H9 (cell line): ENCODE measurements at regions not wholly inside any gene's neighbourhood (a gene's known extent, or its start where the extent isn't known, plus 50 kb on each side); places are given as distances from the start of the nearest gene placed in this dataset.
A peak's percentile ranks its signal among the peaks of the same experiment; 100 is the strongest.

Source experiments
- DNase-seq: peaks from one replicate; pipeline ENCODE4 v3.0.0-alpha.2; 2017
- H2AFZ ChIP-seq: one replicate; pipeline ENCODE4 v1.6.1; 2013; ENCODE audit warnings: mild to moderate bottlenecking, low read length, control low read depth, moderate library complexity
- H2AK5ac ChIP-seq: 2 replicates; pipeline ENCODE4 v1.6.1; 2013; ENCODE audit warnings: low read length, control low read depth, mixed read lengths; ENCODE audit not compliant: insufficient read length
- H2BK120ac ChIP-seq: one replicate; pipeline ENCODE4 v1.6.1; 2013; ENCODE audit warnings: low read depth, mild to moderate bottlenecking, low read length, control low read depth, inconsistent platforms; ENCODE audit not compliant: poor library complexity, severe bottlenecking
- H2BK12ac ChIP-seq: 2 replicates; pipeline ENCODE4 v1.6.1; 2013; ENCODE audit warnings: low read length, control low read depth, mixed read lengths, low read depth; ENCODE audit not compliant: insufficient read length
- H2BK15ac ChIP-seq: 2 replicates; pipeline ENCODE4 v1.6.1; 2013; ENCODE audit warnings: low read depth, low read length, control low read depth
- H2BK20ac ChIP-seq: one replicate; pipeline ENCODE4 v1.6.1; 2013; ENCODE audit warnings: low read depth, mild to moderate bottlenecking, low read length, control low read depth, inconsistent platforms; ENCODE audit not compliant: poor library complexity, severe bottlenecking
- H2BK5ac ChIP-seq: 2 replicates; pipeline ENCODE4 v1.6.1; 2013; ENCODE audit warnings: low read length, control low read depth, mixed read lengths; ENCODE audit not compliant: insufficient read length
- H3K14ac ChIP-seq: 2 replicates; pipeline ENCODE4 v1.6.1; 2013; ENCODE audit warnings: low read length, control low read depth; ENCODE audit not compliant: insufficient read depth
- H3K18ac ChIP-seq: 2 replicates; pipeline ENCODE4 v1.6.1; 2013; ENCODE audit warnings: low read depth, mild to moderate bottlenecking, mixed read lengths, low read length, control low read depth; ENCODE audit not compliant: insufficient read length
- H3K23ac ChIP-seq: 2 replicates; pipeline ENCODE4 v1.6.1; 2013; ENCODE audit warnings: low read length, control low read depth, mixed read lengths, low read depth; ENCODE audit not compliant: insufficient read length
- H3K23me2 ChIP-seq: 2 replicates; pipeline ENCODE4 v1.6.1; 2013; ENCODE audit warnings: low read depth, mild to moderate bottlenecking, mixed read lengths, low read length, control low read depth; ENCODE audit not compliant: insufficient read length, poor library complexity, severe bottlenecking
- H3K27ac ChIP-seq: 2 replicates; pipeline ENCODE4 v1.5.1; 2013; ENCODE audit warnings: low read length, control low read depth, mixed read lengths, low read depth; ENCODE audit not compliant: insufficient read length
- H3K27me3 ChIP-seq: 2 replicates; pipeline ENCODE4 v1.6.1; 2013; ENCODE audit warnings: low read length, control low read depth, inconsistent platforms; ENCODE audit not compliant: insufficient read depth
- H3K4ac ChIP-seq: 2 replicates; pipeline ENCODE4 v1.6.1; 2013; ENCODE audit warnings: low read depth, mild to moderate bottlenecking, control low read depth, inconsistent platforms, low read length, moderate library complexity
- H3K4me1 ChIP-seq: 2 replicates; pipeline ENCODE4 v1.6.1; 2013; ENCODE audit warnings: low read length, control low read depth, inconsistent platforms; ENCODE audit not compliant: insufficient read depth
- H3K4me2 ChIP-seq: 2 replicates; pipeline ENCODE4 v1.6.1; 2013; ENCODE audit warnings: low read length, control low read depth, mixed read lengths; ENCODE audit not compliant: insufficient read length, insufficient read depth
- H3K56ac ChIP-seq: 2 replicates; pipeline ENCODE4 v1.6.1; 2013; ENCODE audit warnings: low read depth, mild to moderate bottlenecking, mixed read lengths, low read length, control low read depth; ENCODE audit not compliant: insufficient read length
- H3K79me1 ChIP-seq: 2 replicates; pipeline ENCODE4 v1.6.1; 2013; ENCODE audit warnings: low read depth, mild to moderate bottlenecking, moderate library complexity, low read length, control low read depth, inconsistent platforms; ENCODE audit not compliant: insufficient read depth, poor library complexity, severe bottlenecking
- H3K79me2 ChIP-seq: 2 replicates; pipeline ENCODE4 v1.6.1; 2013; ENCODE audit warnings: low read length, control low read depth, inconsistent platforms; ENCODE audit not compliant: insufficient read depth
- H3K9ac ChIP-seq: 2 replicates; pipeline ENCODE4 v1.6.1; 2013; ENCODE audit warnings: low read length, control low read depth, mixed read lengths; ENCODE audit not compliant: insufficient read length; ENCODE audit errors: extremely low read depth
- H3K9me3 ChIP-seq: one replicate; pipeline ENCODE4 v1.6.1; 2013; ENCODE audit warnings: low read depth, low read length, inconsistent platforms; ENCODE audit not compliant: control insufficient read depth
- H3T11ph ChIP-seq: one replicate; pipeline ENCODE4 v1.6.1; 2013; ENCODE audit warnings: mild to moderate bottlenecking, low read length, control low read depth, inconsistent platforms
- H4K20me1 ChIP-seq: one replicate; pipeline ENCODE4 v1.6.1; 2013; ENCODE audit not compliant: control insufficient read depth, insufficient read length, insufficient read depth
- H4K5ac ChIP-seq: 2 replicates; pipeline ENCODE4 v1.6.1; 2013; ENCODE audit warnings: low read depth, mild to moderate bottlenecking, mixed read lengths, low read length, control low read depth; ENCODE audit not compliant: insufficient read length
- H4K8ac ChIP-seq: replicated peaks from 2 replicates; pipeline ENCODE4 v1.6.1; 2013; ENCODE audit warnings: low read length, control low read depth, mixed read lengths, low read depth; ENCODE audit not compliant: insufficient read length
- H4K91ac ChIP-seq: 2 replicates; pipeline ENCODE4 v1.6.1; 2013; ENCODE audit warnings: low read depth, mild to moderate bottlenecking, moderate library complexity, mixed read lengths, low read length, control low read depth; ENCODE audit not compliant: insufficient read length
- H3K27ac Mint-ChIP-seq, 3 experiments: 2 replicates in 2 of 3; 3 replicates in 1 of 3; pipeline ENCODE4 v1.8.0; 2020 to 2021; ENCODE audit warnings: mixed read lengths in 3 of 3, mild to moderate bottlenecking in 1 of 3, moderate library complexity in 1 of 3
- H3K27me3 Mint-ChIP-seq: 2 replicates; pipeline ENCODE4 v1.8.0; 2021; ENCODE audit warnings: low read depth, mild to moderate bottlenecking, moderate library complexity, mixed read lengths
- H3K36me3 Mint-ChIP-seq, 3 experiments: 2 replicates in 2 of 3; 3 replicates in 1 of 3; pipeline ENCODE4 v1.8.0; 2020 to 2021; ENCODE audit warnings: low read depth in 3 of 3, mixed read lengths in 3 of 3; ENCODE audit not compliant: insufficient read depth in 1 of 3
- H3K4me1 Mint-ChIP-seq, 2 experiments: 2 replicates each; pipeline ENCODE4 v1.8.0; 2020; ENCODE audit warnings: mixed read lengths in 2 of 2
- H3K4me3 Mint-ChIP-seq, 2 experiments: 2 replicates in 1 of 2; 3 replicates in 1 of 2; pipeline ENCODE4 v1.8.0; 2020 to 2021; ENCODE audit warnings: mild to moderate bottlenecking in 2 of 2, mixed read lengths in 2 of 2, moderate library complexity in 1 of 2
- H3K9me3 Mint-ChIP-seq, 2 experiments: 2 replicates in 1 of 2; 3 replicates in 1 of 2; pipeline ENCODE4 v1.8.0; 2020; ENCODE audit warnings: mild to moderate bottlenecking in 2 of 2, mixed read lengths in 2 of 2, moderate library complexity in 1 of 2
- WGBS: extraction: QIAGEN DNeasy Blood & Tissue Kit; methylation state at CpG from one replicate; pipeline ENCODE4 v1.1.7; 2013; ENCODE audit warnings: missing lambda C conversion rate, low lambda C conversion rate, mixed read lengths; ENCODE audit not compliant: insufficient read length; ENCODE audit errors: extremely low coverage; 5-methylcytosine and 5-hydroxymethylcytosine counted together
- TF ChIP-seq, protein P1 (sequence below): fragments of 200-600 bp; sonication (generic); conservative IDR thresholded peaks from 3 replicates; pipeline ENCODE4 v1.8.0; 2021; ENCODE audit warnings: antibody characterized with exemption, mild to moderate bottlenecking

DNA sequence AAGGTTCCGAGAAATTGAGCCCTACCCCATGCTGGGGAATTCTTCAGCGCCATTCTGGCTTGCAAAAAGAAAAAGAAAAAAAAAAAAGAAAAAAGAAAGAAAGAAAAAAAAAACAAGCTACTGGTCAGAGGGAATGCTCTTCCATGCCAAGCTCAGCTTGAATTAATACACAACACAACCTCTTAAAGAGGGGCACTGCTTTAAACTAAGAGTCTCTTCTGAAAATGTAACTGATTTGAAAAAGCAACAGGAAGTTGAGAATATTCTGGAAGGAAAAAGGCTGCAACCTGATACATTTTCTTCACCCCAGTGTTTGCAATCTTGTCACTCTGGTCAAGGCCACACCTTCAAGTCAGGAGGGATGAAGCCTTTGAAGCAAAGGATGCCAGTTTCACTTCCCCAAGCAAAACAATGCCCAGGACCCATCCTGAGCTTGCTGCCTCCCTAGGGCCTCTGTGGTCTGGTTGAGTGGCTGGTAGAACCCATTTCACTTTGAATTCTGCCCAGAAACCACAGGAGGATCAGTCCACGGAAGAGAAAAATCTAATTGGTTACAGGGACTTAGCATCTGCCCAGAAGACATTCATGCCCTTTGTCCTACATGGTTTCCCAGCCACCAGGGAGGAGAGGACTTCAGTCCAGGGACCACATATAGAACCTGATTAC is 389.7 kb downstream of the SOX9 start:
- H4K5ac ChIP-seq: no peak overlapping the region
- H2BK120ac ChIP-seq: no peak overlapping the region
- H3K79me2 ChIP-seq: no peaks in the 10 kb centered on the region
- H3K27ac ChIP-seq: no peak overlapping the region
- H2BK20ac ChIP-seq: no peak overlapping the region
- H3K4me3 Mint-ChIP-seq: peak overlapping the region in 1 of 2 experiments; percentile 15; a peak in 1 of 5 replicates
- H3K14ac ChIP-seq: no peak overlapping the region
- no peak overlapping the region for H3K18ac ChIP-seq
- H3K56ac ChIP-seq: no peak overlapping the region
- H2BK15ac ChIP-seq: no peak overlapping the region
- no peak overlapping the region for H4K91ac ChIP-seq
- H3K4ac ChIP-seq: no peak overlapping the region
- H3K27ac Mint-ChIP-seq: no peak overlapping the region
- H3K27me3 ChIP-seq: no peaks in the 10 kb centered on the region
- H3K9me3 ChIP-seq: no peaks in the 10 kb centered on the region
- H3K79me1 ChIP-seq: no peaks in the 10 kb centered on the region
- no peaks in the 10 kb centered on the region for H4K20me1 ChIP-seq
- H3K36me3 Mint-ChIP-seq: peaks cover 0 to 4% (median 0%) of the 10 kb centered on the region in 3 experiments; a peak in 2 of 7 replicates
- no peak overlapping the region for H3K23ac ChIP-seq
- H3T11ph ChIP-seq: no peak overlapping the region
- no peak overlapping the region for H4K8ac ChIP-seq
- no peak overlapping the region for H3K9ac ChIP-seq
- no peak overlapping the region for H2BK5ac ChIP-seq
- no peak overlapping the region for H2BK12ac ChIP-seq
- H3K23me2 ChIP-seq: no peaks in the 10 kb centered on the region
- H3K4me2 ChIP-seq: no peak overlapping the region
- no peaks in the 10 kb centered on the region for H3K9me3 Mint-ChIP-seq
- H2AFZ ChIP-seq: no peak overlapping the region
- TF ChIP-seq, protein P1, sequence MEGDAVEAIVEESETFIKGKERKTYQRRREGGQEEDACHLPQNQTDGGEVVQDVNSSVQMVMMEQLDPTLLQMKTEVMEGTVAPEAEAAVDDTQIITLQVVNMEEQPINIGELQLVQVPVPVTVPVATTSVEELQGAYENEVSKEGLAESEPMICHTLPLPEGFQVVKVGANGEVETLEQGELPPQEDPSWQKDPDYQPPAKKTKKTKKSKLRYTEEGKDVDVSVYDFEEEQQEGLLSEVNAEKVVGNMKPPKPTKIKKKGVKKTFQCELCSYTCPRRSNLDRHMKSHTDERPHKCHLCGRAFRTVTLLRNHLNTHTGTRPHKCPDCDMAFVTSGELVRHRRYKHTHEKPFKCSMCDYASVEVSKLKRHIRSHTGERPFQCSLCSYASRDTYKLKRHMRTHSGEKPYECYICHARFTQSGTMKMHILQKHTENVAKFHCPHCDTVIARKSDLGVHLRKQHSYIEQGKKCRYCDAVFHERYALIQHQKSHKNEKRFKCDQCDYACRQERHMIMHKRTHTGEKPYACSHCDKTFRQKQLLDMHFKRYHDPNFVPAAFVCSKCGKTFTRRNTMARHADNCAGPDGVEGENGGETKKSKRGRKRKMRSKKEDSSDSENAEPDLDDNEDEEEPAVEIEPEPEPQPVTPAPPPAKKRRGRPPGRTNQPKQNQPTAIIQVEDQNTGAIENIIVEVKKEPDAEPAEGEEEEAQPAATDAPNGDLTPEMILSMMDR: no peak
- DNase-seq: no peak
- no peaks in the 10 kb centered on the region; the same call in 1 of the 2 replicates for H3K27me3 Mint-ChIP-seq
- H3K4me1 Mint-ChIP-seq: peaks cover 42 to 57% of the 10 kb centered on the region in 2 experiments
- no CpG with 5 or more reads among the region's 3 CpGs for WGBS
- H2AK5ac ChIP-seq: no peak overlapping the region
- H3K4me1 ChIP-seq: peaks cover 2% of the 10 kb centered on the region
